ENCODE measurements at regions not wholly inside any gene's neighbourhood (a gene's known extent, or its start where the extent isn't known, plus 50 kb on each side); places are given as distances from the start of the nearest gene placed in this dataset.

- H3K9me3 Mint-ChIP-seq, result no peaks in the 10 kb centered on the region
- H3K27me3 Mint-ChIP-seq (ENCODE audit: insufficient read depth), result peaks cover 26% of the 10 kb centered on the region
- no peak for TF ChIP-seq CTCF (IDR thresholded peaks at IDR 0.05)
- H3K4me1 Mint-ChIP-seq (ENCODE audit: low read depth), result no peaks in the 10 kb centered on the region
- no peak overlapping the region for H3K27ac Mint-ChIP-seq
- H3K36me3 Mint-ChIP-seq (ENCODE audit: low read depth), result no peaks in the 10 kb centered on the region
- DNase-seq, result no peak
- H3K4me3 Mint-ChIP-seq, result no peak overlapping the region
These were observed 144.6 kb downstream of the LACC1 start for GRCh38 chr13:44024167-44024845.

- Mint-ChIP-seq H3K27ac (no peak overlapping the region), H3K36me3 (ENCODE audit: low read depth) (no peaks in the 10 kb centered on the region), H3K9me3 (no peaks in the 10 kb centered on the region), H3K4me3 (no peak overlapping the region), H3K4me1 (ENCODE audit: low read depth) (no peaks in the 10 kb centered on the region), H3K27me3 (ENCODE audit: insufficient read depth) (peaks cover 26% of the 10 kb centered on the region)
- TF ChIP-seq CTCF (IDR thresholded peaks at IDR 0.05), result no peak
- no peak for DNase-seq
These were observed 145.1 kb downstream of the LACC1 start for GRCh38 chr13:44024846-44025195.

- Mint-ChIP-seq H3K36me3 (ENCODE audit: low read depth) (no peaks in the 10 kb centered on the region), H3K4me3 (no peak overlapping the region)
These were observed 146.5 kb downstream of the LACC1 start for GRCh38 chr13:44026194-44026593.

GRCh38 chr13:44028734-44029133, 149.0 kb downstream of the LACC1 start:
- no peaks in the 10 kb centered on the region for H3K36me3 Mint-ChIP-seq (ENCODE audit: low read depth)
- no peaks in the 10 kb centered on the region for H3K9me3 Mint-ChIP-seq
- H3K4me3 Mint-ChIP-seq, result no peak overlapping the region
- no peaks in the 10 kb centered on the region; the same call in 1 of the 2 replicates for H3K4me1 Mint-ChIP-seq (ENCODE audit: low read depth)
- TF ChIP-seq CTCF (IDR thresholded peaks at IDR 0.05), result no peak
- no peak for DNase-seq
- no peak overlapping the region for H3K27ac Mint-ChIP-seq
- H3K27me3 Mint-ChIP-seq (ENCODE audit: insufficient read depth), result peaks cover 31% of the 10 kb centered on the region

More at GRCh38 chr13:44026194-44026593, 146.5 kb downstream of the LACC1 start:
- no peaks in the 10 kb centered on the region for H3K4me1 Mint-ChIP-seq (ENCODE audit: low read depth)
- H3K27me3 Mint-ChIP-seq (ENCODE audit: insufficient read depth), result peaks cover 29% of the 10 kb centered on the region
- no peak for DNase-seq
- H3K27ac Mint-ChIP-seq, result no peak overlapping the region
- TF ChIP-seq CTCF (IDR thresholded peaks at IDR 0.05), result peak; percentile 43
- H3K9me3 Mint-ChIP-seq, result no peaks in the 10 kb centered on the region

GRCh38 chr13:44030615-44031014, 150.9 kb downstream of the LACC1 start:
- DNase-seq, result no peak
- H3K27ac Mint-ChIP-seq, result no peak overlapping the region
- no peaks in the 10 kb centered on the region for H3K9me3 Mint-ChIP-seq

More at GRCh38 chr13:44030615-44031014, 150.9 kb downstream of the LACC1 start:
- H3K4me1 Mint-ChIP-seq (ENCODE audit: low read depth), result no peaks in the 10 kb centered on the region; the same call in 1 of the 2 replicates
- H3K36me3 Mint-ChIP-seq (ENCODE audit: low read depth), result no peaks in the 10 kb centered on the region
- H3K27me3 Mint-ChIP-seq (ENCODE audit: insufficient read depth), result peaks cover 35% of the 10 kb centered on the region
- TF ChIP-seq CTCF (IDR thresholded peaks at IDR 0.05), result no peak
- no peak overlapping the region for H3K4me3 Mint-ChIP-seq

Measured in HFFc6 (cell line).